Fibroblast of lung (primary cell): ENCODE measurements at regions not wholly inside any gene's neighbourhood (a gene's known extent, or its start where the extent isn't known, plus 50 kb on each side); places are given as distances from the start of the nearest gene placed in this dataset.

Source experiments
- DNase-seq, 2 donors: peaks; one replicate each; pipeline versions ENCODE4 v3.0.0 to v3.0.0-alpha.2; 2010; ENCODE audit warnings: low read depth in 2 of 2
- H2AFZ ChIP-seq: 2 replicates; pipeline ENCODE4 v1.5.1; 2012; ENCODE audit warnings: low read length, control low read depth, inconsistent platforms
- H3K27ac ChIP-seq: 2 replicates; pipeline ENCODE4 v1.5.1; 2011; ENCODE audit warnings: low read length, control low read depth; ENCODE audit not compliant: insufficient read depth
- H3K27me3 ChIP-seq: 2 replicates; pipeline ENCODE4 v1.5.1; 2011; ENCODE audit warnings: mild to moderate bottlenecking, low read length; ENCODE audit not compliant: control insufficient read depth, insufficient read depth
- H3K36me3 ChIP-seq: 2 replicates; pipeline ENCODE4 v1.5.1; 2011; ENCODE audit warnings: low read length; ENCODE audit not compliant: control insufficient read depth, insufficient read depth
- H3K4me1 ChIP-seq: 2 replicates; pipeline ENCODE4 v1.5.1; 2011; ENCODE audit warnings: low read length; ENCODE audit not compliant: control insufficient read depth, insufficient read depth; ENCODE audit errors: extremely low read depth
- H3K4me2 ChIP-seq: 2 replicates; pipeline ENCODE4 v1.5.1; 2011; ENCODE audit warnings: low read length, control low read depth; ENCODE audit not compliant: insufficient read depth; ENCODE audit errors: extremely low read depth
- H3K4me3 ChIP-seq, 4 experiments: fragments of 200-600 bp in 1 of 4; sonication (generic) in 1 of 4; replicated peaks in 1 of 4; 2 replicates each; pipeline ENCODE4 v1.5.1; 2011 to 2016; ENCODE audit warnings: low read length in 4 of 4, low read depth in 3 of 4, mild to moderate bottlenecking in 3 of 4, control low read depth in 2 of 4, inconsistent platforms in 1 of 4, mixed read lengths in 1 of 4; ENCODE audit not compliant: insufficient read depth in 1 of 4; ENCODE audit errors: control extremely low read depth in 1 of 4
- H3K79me2 ChIP-seq: 2 replicates; pipeline ENCODE4 v1.5.1; 2012; ENCODE audit warnings: mild to moderate bottlenecking, low read length, inconsistent platforms; ENCODE audit not compliant: control insufficient read depth, insufficient read depth
- H3K9ac ChIP-seq: 2 replicates; pipeline ENCODE4 v1.5.1; 2011; ENCODE audit warnings: mild to moderate bottlenecking, low read length, control low read depth; ENCODE audit not compliant: insufficient read depth
- H3K9me3 ChIP-seq: 2 replicates; pipeline ENCODE4 v1.5.1; 2012; ENCODE audit warnings: low read depth, low read length; ENCODE audit not compliant: control insufficient read depth, insufficient read depth
- H4K20me1 ChIP-seq: 2 replicates; pipeline ENCODE4 v1.5.1; 2011; ENCODE audit warnings: low read length; ENCODE audit not compliant: control insufficient read depth, insufficient read depth; ENCODE audit errors: extremely low read depth
- EZH2 ChIP-seq: IDR thresholded peaks from 2 replicates; pipeline ENCODE4 v1.5.1; 2012; ENCODE audit warnings: low read length, control low read depth, mild to moderate bottlenecking; ENCODE audit errors: missing control alignments
- TF ChIP-seq, protein P1 (sequence below), 2 donors: IDR thresholded peaks in 1 of 2; conservative IDR thresholded peaks in 1 of 2; 1 replicate in 1 of 2; 2 replicates in 1 of 2; pipeline ENCODE4 v1.5.1; 2011 to 2012; ENCODE audit warnings: low read length in 2 of 2, control low read depth in 1 of 2, inconsistent platforms in 1 of 2, low read depth in 1 of 2, mild to moderate bottlenecking in 1 of 2

DNA sequence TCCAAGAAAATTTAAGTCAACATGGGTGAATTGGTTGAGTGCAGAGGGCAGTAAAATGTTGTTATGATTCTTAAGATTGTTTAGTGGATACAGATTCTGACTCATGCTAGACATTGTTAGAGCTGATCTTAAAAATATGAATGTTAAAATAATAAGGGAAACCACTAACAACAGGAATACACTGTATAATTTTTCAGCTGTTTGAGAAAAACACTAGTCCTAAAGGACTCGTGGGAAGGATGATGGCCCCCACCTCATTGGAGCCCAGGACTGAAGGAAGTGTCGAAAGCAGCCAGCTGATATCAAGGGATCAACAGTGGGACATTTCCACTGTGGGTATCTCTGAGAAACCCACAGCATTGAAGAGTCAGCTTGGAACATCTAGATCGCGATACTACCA, 82.9 kb upstream of the SCAF11 start:
- H3K79me2 ChIP-seq: no peaks in the 10 kb centered on the region
- no peaks in the 10 kb centered on the region for H3K36me3 ChIP-seq
- H3K27me3 ChIP-seq: peaks cover 10% of the 10 kb centered on the region
- no peak overlapping the region for H3K4me3 ChIP-seq
- no peaks in the 10 kb centered on the region for H3K4me1 ChIP-seq
- no peaks in the 10 kb centered on the region for H4K20me1 ChIP-seq
- no peak overlapping the region for H3K9ac ChIP-seq
- H3K9me3 ChIP-seq: no peaks in the 10 kb centered on the region
- no peak overlapping the region for H2AFZ ChIP-seq
- no peak overlapping the region for H3K27ac ChIP-seq
- TF ChIP-seq, protein P1, sequence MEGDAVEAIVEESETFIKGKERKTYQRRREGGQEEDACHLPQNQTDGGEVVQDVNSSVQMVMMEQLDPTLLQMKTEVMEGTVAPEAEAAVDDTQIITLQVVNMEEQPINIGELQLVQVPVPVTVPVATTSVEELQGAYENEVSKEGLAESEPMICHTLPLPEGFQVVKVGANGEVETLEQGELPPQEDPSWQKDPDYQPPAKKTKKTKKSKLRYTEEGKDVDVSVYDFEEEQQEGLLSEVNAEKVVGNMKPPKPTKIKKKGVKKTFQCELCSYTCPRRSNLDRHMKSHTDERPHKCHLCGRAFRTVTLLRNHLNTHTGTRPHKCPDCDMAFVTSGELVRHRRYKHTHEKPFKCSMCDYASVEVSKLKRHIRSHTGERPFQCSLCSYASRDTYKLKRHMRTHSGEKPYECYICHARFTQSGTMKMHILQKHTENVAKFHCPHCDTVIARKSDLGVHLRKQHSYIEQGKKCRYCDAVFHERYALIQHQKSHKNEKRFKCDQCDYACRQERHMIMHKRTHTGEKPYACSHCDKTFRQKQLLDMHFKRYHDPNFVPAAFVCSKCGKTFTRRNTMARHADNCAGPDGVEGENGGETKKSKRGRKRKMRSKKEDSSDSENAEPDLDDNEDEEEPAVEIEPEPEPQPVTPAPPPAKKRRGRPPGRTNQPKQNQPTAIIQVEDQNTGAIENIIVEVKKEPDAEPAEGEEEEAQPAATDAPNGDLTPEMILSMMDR (conservative IDR thresholded peaks at IDR 0.05 in 1 of 2, IDR thresholded peaks at IDR 0.05 in 1 of 2; ENCODE audit: low read depth in 1 of 2, low read length in 2 of 2): no peak
- TF ChIP-seq EZH2: no peak
- no peak overlapping the region for H3K4me2 ChIP-seq
- DNase-seq: no peak

DNA sequence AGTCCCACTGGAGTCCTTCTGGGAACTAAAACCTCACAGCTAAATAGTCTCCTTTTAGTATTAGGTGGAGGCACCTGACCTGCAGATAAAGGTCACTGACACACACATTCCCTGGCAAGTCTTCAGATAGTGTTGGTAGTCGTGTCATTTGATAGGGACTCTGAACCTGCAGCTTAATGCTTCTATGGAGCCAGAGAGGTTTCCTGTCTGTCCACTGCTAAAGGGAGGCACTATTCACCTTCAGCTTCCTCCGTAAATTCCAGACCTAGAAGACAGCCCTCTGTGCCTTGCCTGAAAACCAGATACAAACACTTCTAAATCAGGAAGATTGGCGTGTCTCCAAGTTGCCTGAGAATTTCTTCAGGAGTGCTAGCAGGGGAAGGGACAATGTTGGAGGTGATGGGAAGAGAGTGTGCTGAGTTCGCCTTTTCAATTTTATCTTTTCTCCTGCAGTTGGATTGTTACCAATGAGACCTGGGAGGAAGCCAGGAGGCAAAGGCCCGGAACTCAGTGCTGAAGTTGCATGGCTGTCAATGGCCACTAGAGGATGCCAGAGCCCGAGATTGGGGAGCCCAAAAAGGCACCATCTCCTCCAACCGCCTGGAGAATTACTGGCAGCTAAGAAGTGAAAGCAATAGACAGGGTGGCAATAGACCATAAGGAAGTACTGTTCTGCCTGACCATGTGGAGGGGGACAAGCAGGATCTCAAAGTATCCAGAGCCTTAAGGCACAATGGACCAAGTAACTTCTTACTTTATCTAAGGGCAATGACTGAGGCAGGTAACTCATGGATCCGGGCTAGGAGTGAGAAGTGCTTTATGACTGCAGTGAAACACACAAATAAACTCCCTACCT, 81.6 kb upstream of the SCAF11 start:
- Histone ChIP-seq H3K4me1 (no peaks in the 10 kb centered on the region), H3K27me3 (peaks cover 2% of the 10 kb centered on the region), H3K4me3 (no peak overlapping the region), H3K9me3 (no peaks in the 10 kb centered on the region), H2AFZ (peak overlapping the region; percentile 84), H4K20me1 (no peaks in the 10 kb centered on the region), H3K4me2 (peak overlapping the region; percentile 37), H3K79me2 (no peaks in the 10 kb centered on the region), H3K27ac (no peak overlapping the region), H3K36me3 (no peaks in the 10 kb centered on the region), H3K9ac (no peak overlapping the region)
- peak; percentile 49 to 71 for DNase-seq
- TF ChIP-seq, protein P1 (conservative IDR thresholded peaks at IDR 0.05 in 1 of 2, IDR thresholded peaks at IDR 0.05 in 1 of 2; ENCODE audit: low read depth in 1 of 2, low read length in 2 of 2): peak; percentile 99
- no peak for TF ChIP-seq EZH2

DNA sequence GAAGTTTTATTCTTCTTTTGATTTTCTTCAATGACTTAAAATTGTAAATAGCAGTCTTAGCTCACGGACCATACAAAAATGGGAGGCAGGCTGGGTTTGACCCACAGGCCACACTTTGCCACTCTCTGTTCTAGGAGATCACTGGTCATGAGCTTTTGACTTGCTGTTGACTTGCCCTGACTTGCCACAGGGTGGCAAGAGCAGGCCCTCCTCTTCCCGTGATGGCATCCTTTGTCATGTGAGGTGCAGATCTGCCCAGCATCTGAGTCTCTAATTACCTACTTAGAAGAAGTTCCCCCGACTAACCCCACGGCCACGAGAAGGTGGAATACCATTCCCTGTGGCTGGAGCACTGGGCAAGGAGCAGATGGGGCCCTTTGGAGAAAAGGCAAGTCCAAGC, 81.0 kb upstream of the SCAF11 start:
- Histone ChIP-seq H3K36me3 (no peaks in the 10 kb centered on the region), H2AFZ (no peak overlapping the region), H3K79me2 (no peaks in the 10 kb centered on the region), H4K20me1 (no peaks in the 10 kb centered on the region), H3K27ac (no peak overlapping the region), H3K4me2 (no peak overlapping the region), H3K27me3 (peaks cover 2% of the 10 kb centered on the region), H3K4me1 (no peaks in the 10 kb centered on the region), H3K4me3 (no peak overlapping the region), H3K9ac (no peak overlapping the region), H3K9me3 (no peaks in the 10 kb centered on the region)
- DNase-seq: no peak
- TF ChIP-seq, protein P1 (conservative IDR thresholded peaks at IDR 0.05 in 1 of 2, IDR thresholded peaks at IDR 0.05 in 1 of 2; ENCODE audit: low read depth in 1 of 2, low read length in 2 of 2): no peak
- no peak for TF ChIP-seq EZH2
